ENCODE measurements at regions not wholly inside any gene's neighbourhood (a gene's known extent, or its start where the extent isn't known, plus 50 kb on each side); places are given as distances from the start of the nearest gene placed in this dataset.
"Not testable (repeated sequence)": the region's sequence is repeated elsewhere in the genome, so short reads cannot be mapped to it uniquely, and the experiment has no call there.

- no peaks in the 10 kb centered on the region for H3K9me3 ChIP-seq (replicated peaks; ENCODE audit: control insufficient read depth, insufficient read depth, low read depth, low read length)
- ChIA-PET POLR2A (no interaction called here), CTCF (ENCODE audit: low intra/inter-chr PET ratio) (no interaction called here)
- no peak overlapping the region for H3K4me3 ChIP-seq
- H3K79me2 ChIP-seq (ENCODE audit: control insufficient read depth, insufficient read depth, low read length), result no peaks in the 10 kb centered on the region
- H3K27ac ChIP-seq (ENCODE audit: extremely low read depth, low read depth, low read length), result no peak overlapping the region
- no peak overlapping the region for H2AFZ ChIP-seq (ENCODE audit: low read depth, low read length)
- H3K9me1 ChIP-seq (ENCODE audit: control insufficient read depth, insufficient read depth, low read length), result no peaks in the 10 kb centered on the region
- no peaks in the 10 kb centered on the region for H3K27me3 ChIP-seq (ENCODE audit: control insufficient read depth in 2 of 2, insufficient read depth in 2 of 2, low read length in 2 of 2)
- FAIRE-seq (no peak), ATAC-seq (no peak), DNase-seq (ENCODE audit: extremely low read depth in 1 of 4, low spot score in 3 of 4) (no peak)
- no peaks in the 10 kb centered on the region for H3K4me1 ChIP-seq (replicated peaks in 1 of 2; ENCODE audit: control insufficient read depth in 2 of 2, insufficient read depth in 2 of 2, low read length in 2 of 2)
- no peaks in the 10 kb centered on the region for H4K20me1 ChIP-seq (replicated peaks; ENCODE audit: control insufficient read depth, insufficient read depth, low read length)
- H3K9ac ChIP-seq (ENCODE audit: insufficient read depth in 1 of 2, low read depth in 2 of 2, low read length in 2 of 2), result no peak overlapping the region
- H3K36me3 ChIP-seq (ENCODE audit: control insufficient read depth, insufficient read depth, low read length), result no peaks in the 10 kb centered on the region
- in situ Hi-C loops (cut with MboI), result no loop called here
- no TSS peak for BruUV-seq (replicated peaks)
- WGBS (ENCODE audit: insufficient coverage, low coverage, missing lambda C conversion rate), result 0% methylated on average over 1 of the region's 1 CpG
- TF ChIP-seq MAFK (IDR thresholded peaks at IDR 0.05; ENCODE audit: low read length), result peak; percentile 58; the same call in 1 of the 2 replicates
- TF ChIP-seq JUND (IDR thresholded peaks at IDR 0.05; ENCODE audit: borderline replicate concordance, low read depth, low read length), result no peak
- TF ChIP-seq JUND (tag; IDR thresholded peaks at IDR 0.05; ENCODE audit: borderline replicate concordance, low read depth, low read length), result no peak
- TF ChIP-seq NRF1 (conservative IDR thresholded peaks at IDR 0.05 in 1 of 2, IDR thresholded peaks at IDR 0.05 in 1 of 2), result no peak
- TF ChIP-seq MAFF (IDR thresholded peaks at IDR 0.05; ENCODE audit: low read length), result 0 out of 2 replicates have a peak, but pooled peaks have one; percentile 52
- peak; percentile 86 for TF ChIP-seq ZNF316 (IDR thresholded peaks at IDR 0.05)
- peak; percentile 68 for TF ChIP-seq MAFG (tag; conservative IDR thresholded peaks at IDR 0.05)
- TF ChIP-seq SLC30A9 (CRISPR knock-in tag; IDR thresholded peaks at IDR 0.05), result no peak
- peak; percentile 65; the same call in 1 of the 2 replicates for TF ChIP-seq C11orf30 (IDR thresholded peaks at IDR 0.05; ENCODE audit: low read depth)
- intact Hi-C loops (cut with micrococcal nuclease), result no loop called here
- no peak overlapping the region for H3K4me2 ChIP-seq (ENCODE audit: insufficient read depth, low read length)
These were observed 1006.8 kb downstream of the SLC16A7 start for GRCh38 chr12:60602601-60603000.

DNA sequence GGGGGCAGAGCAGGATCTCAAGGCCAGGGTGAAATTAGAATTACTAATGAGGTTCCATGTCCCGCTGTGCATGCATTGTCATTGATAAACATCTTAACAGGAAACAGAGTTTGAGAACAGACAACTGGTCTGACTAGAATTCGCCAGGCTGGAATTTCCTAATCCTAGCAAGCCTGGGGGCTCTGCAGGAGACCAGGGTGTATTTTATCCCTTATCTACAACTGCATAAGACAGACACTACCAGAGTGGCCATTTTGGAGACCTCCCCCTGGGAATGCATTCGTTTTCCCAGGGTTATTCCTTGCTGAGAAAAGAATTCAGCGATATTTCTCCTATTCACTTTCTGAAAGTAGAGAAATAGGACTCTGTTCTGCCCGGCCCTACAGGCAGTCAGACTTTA lies 1007.6 kb downstream of the SLC16A7 start:
- H3K9me3 ChIP-seq (replicated peaks; ENCODE audit: control insufficient read depth, insufficient read depth, low read depth, low read length); intact Hi-C loops (cut with micrococcal nuclease); BruUV-seq (replicated peaks); H4K20me1 ChIP-seq (replicated peaks; ENCODE audit: control insufficient read depth, insufficient read depth, low read length); H3K4me2 ChIP-seq (ENCODE audit: insufficient read depth, low read length); in situ Hi-C loops (cut with MboI); H3K27ac ChIP-seq (ENCODE audit: extremely low read depth, low read depth, low read length); FAIRE-seq; POLR2A ChIA-PET; H3K36me3 ChIP-seq (ENCODE audit: control insufficient read depth, insufficient read depth, low read length); H3K79me2 ChIP-seq (ENCODE audit: control insufficient read depth, insufficient read depth, low read length); H2AFZ ChIP-seq (ENCODE audit: low read depth, low read length); CTCF ChIA-PET (ENCODE audit: low intra/inter-chr PET ratio); DNase-seq (ENCODE audit: extremely low read depth in 1 of 4, low spot score in 3 of 4); H3K27me3 ChIP-seq (ENCODE audit: control insufficient read depth in 2 of 2, insufficient read depth in 2 of 2, low read length in 2 of 2); H3K4me1 ChIP-seq (replicated peaks in 1 of 2; ENCODE audit: control insufficient read depth in 2 of 2, insufficient read depth in 2 of 2, low read length in 2 of 2); H3K9me1 ChIP-seq (ENCODE audit: control insufficient read depth, insufficient read depth, low read length); H3K9ac ChIP-seq (ENCODE audit: insufficient read depth in 1 of 2, low read depth in 2 of 2, low read length in 2 of 2); H3K4me3 ChIP-seq; ATAC-seq: not testable (repeated sequence)
- 0% methylated on average over 5 of the region's 5 CpGs for WGBS (ENCODE audit: insufficient coverage, low coverage, missing lambda C conversion rate)

Measured in K562 (cell line).